HCT116 (cell line): ENCODE measurements at regions not wholly inside any gene's neighbourhood (a gene's known extent, or its start where the extent isn't known, plus 50 kb on each side); places are given as distances from the start of the nearest gene placed in this dataset.

Experiments
- ATAC-seq: fragments of 200-7000 bp; cut with Tn5 transposase; 2 replicates; pipeline ENCODE4 v1.9.1; 2020; ENCODE audit warnings: mild to moderate bottlenecking, moderate library complexity
- BruUV-seq: library from RNA; stranded (reverse); fragments of 400-500 nt; replicated peaks from 2 replicates; lab custom pipeline; 2021; lab: Mats Ljungman, UMichigan
- CTCF ChIA-PET: fragments of 300-600 bp; sonication (Branson Sonifier 250); formaldehyde crosslinking; loops from one replicate; lab custom pipeline; 2021; ENCODE audit warnings: antibody characterized with exemption; lab: Charles Lee
- POLR2A ChIA-PET: fragments of 300-600, 350-600 bp; sonication (Branson Sonifier 250); formaldehyde crosslinking; loops from one replicate; lab custom pipeline; 2021; ENCODE audit warnings: antibody characterized with exemption; lab: Charles Lee
- RAD21 ChIA-PET, 2 experiments: fragments of 300-600 bp; sonication (Branson Sonifier 250); formaldehyde crosslinking; loops; one replicate each; lab custom pipeline; 2023; ENCODE audit warnings: low total read pairs in 2 of 2; ENCODE audit not compliant: uncharacterized antibody in 2 of 2, unreplicated experiment in 2 of 2, low non-redundant PET in 1 of 2; lab: Charles Lee
- DNase-seq: peaks from one replicate; pipeline ENCODE4 v3.0.0-alpha.2; 2010; ENCODE audit warnings: low read depth, low spot score
- H2AFZ ChIP-seq: fragments of 200-600 bp; shearing (Covaris generic), sonication (generic); 2 replicates; pipeline ENCODE4 v1.6.1; 2017; ENCODE audit warnings: low read depth, mixed run types, mixed read lengths, antibody characterized with exemption, low read length; ENCODE audit not compliant: poor library complexity, severe bottlenecking
- H3K27ac ChIP-seq: 2 replicates; pipeline ENCODE4 v1.5.1; 2012; ENCODE audit warnings: low read depth, low read length
- H3K27me3 ChIP-seq: fragments of 200-600 bp; sonication (generic); 2 replicates; pipeline ENCODE4 v1.6.1; 2016; ENCODE audit warnings: mixed run types, low read length, mixed read lengths; ENCODE audit not compliant: insufficient read depth
- H3K36me3 ChIP-seq, 2 experiments: fragments of 200-500 bp in 1 of 2; fragments of 200-600 bp in 1 of 2; sonication (Bioruptor generic) in 1 of 2; sonication (generic) in 1 of 2; 2 replicates each; pipeline versions ENCODE4 v1.5.1 to v1.6.1; 2014 to 2016; ENCODE audit warnings: low read length in 2 of 2, inconsistent platforms in 1 of 2, mixed read lengths in 1 of 2, mixed run types in 1 of 2; ENCODE audit not compliant: insufficient read depth in 2 of 2, control insufficient read depth in 1 of 2
- H3K4me1 ChIP-seq, 2 experiments: fragments of 200-600 bp in 1 of 2; sonication (generic) in 1 of 2; 2 replicates each; pipeline versions ENCODE4 v1.5.1 to v1.6.1; 2012 to 2017; ENCODE audit warnings: low read length in 2 of 2, inconsistent platforms in 1 of 2, mild to moderate bottlenecking in 1 of 2, mixed read lengths in 1 of 2, mixed run types in 1 of 2, moderate library complexity in 1 of 2; ENCODE audit not compliant: insufficient read depth in 2 of 2, control insufficient read depth in 1 of 2
- H3K4me2 ChIP-seq: fragments of 200-600 bp; sonication (generic); 2 replicates; pipeline ENCODE4 v1.6.1; 2017; ENCODE audit warnings: mixed run types, low read length, mixed read lengths
- H3K4me3 ChIP-seq, 2 experiments: fragments of 200-600 bp in 1 of 2; sonication (generic) in 1 of 2; replicated peaks in 1 of 2; 2 replicates each; pipeline ENCODE4 v1.5.1; 2011 to 2016; ENCODE audit warnings: low read length in 2 of 2, control low read depth in 1 of 2, low read depth in 1 of 2, mild to moderate bottlenecking in 1 of 2, mixed read lengths in 1 of 2, mixed run types in 1 of 2
- H3K79me2 ChIP-seq: fragments of 200-600 bp; sonication (generic); 2 replicates; pipeline ENCODE4 v1.6.1; 2017; ENCODE audit warnings: mild to moderate bottlenecking, mixed run types, low read length, moderate library complexity, mixed read lengths; ENCODE audit not compliant: insufficient read depth
- H3K9ac ChIP-seq: fragments of 200-600 bp; sonication (generic); 2 replicates; pipeline ENCODE4 v1.6.1; 2016; ENCODE audit warnings: low read length, mixed read lengths
- H3K9me2 ChIP-seq: fragments of 200-600 bp; sonication (generic), shearing (Covaris generic); 2 replicates; pipeline ENCODE4 v1.6.1; 2017; ENCODE audit warnings: mixed run types, mild to moderate bottlenecking, moderate library complexity; ENCODE audit not compliant: insufficient read depth
- H3K9me3 ChIP-seq, 2 experiments: fragments of 200-500 bp in 1 of 2; fragments of 200-600 bp in 1 of 2; sonication (Bioruptor generic) in 1 of 2; sonication (generic) in 1 of 2; 2 replicates each; pipeline ENCODE4 v1.6.1; 2014 to 2017; ENCODE audit warnings: low read length in 2 of 2, mixed read lengths in 2 of 2, inconsistent platforms in 1 of 2, low read depth in 1 of 2, mild to moderate bottlenecking in 1 of 2, mixed run types in 1 of 2, moderate library complexity in 1 of 2; ENCODE audit not compliant: control insufficient read depth in 1 of 2, insufficient read depth in 1 of 2
- H4K20me1 ChIP-seq: fragments of 200-600 bp; sonication (generic), shearing (Covaris generic); 2 replicates; pipeline ENCODE4 v1.6.1; 2017; ENCODE audit warnings: mixed run types, mild to moderate bottlenecking, moderate library complexity; ENCODE audit not compliant: insufficient read depth
- CTCF ChIP-seq, 3 experiments: fragments of 200-600 bp in 1 of 3; sonication (generic) in 1 of 3; IDR thresholded peaks in 2 of 3; conservative IDR thresholded peaks in 1 of 3; 2 replicates each; pipeline ENCODE4 v1.5.1; 2012 to 2017; ENCODE audit warnings: low read depth in 2 of 3, low read length in 2 of 3, antibody characterized with exemption in 1 of 3, borderline replicate concordance in 1 of 3, control low read depth in 1 of 3, mild to moderate bottlenecking in 1 of 3, mixed read lengths in 1 of 3, mixed run types in 1 of 3, moderate library complexity in 1 of 3; ENCODE audit not compliant: insufficient read depth in 1 of 3
- FOSL1 ChIP-seq: IDR thresholded peaks from 2 replicates; pipeline ENCODE4 v1.6.1; 2012; ENCODE audit warnings: low read depth
- JUND ChIP-seq: IDR thresholded peaks from 2 replicates; pipeline ENCODE4 v1.6.1; 2012
- POLR2AphosphoS5 ChIP-seq: IDR thresholded peaks from 2 replicates; pipeline ENCODE4 v1.6.1; 2011; ENCODE audit warnings: mild to moderate bottlenecking, low read depth, low read length, moderate library complexity
- SIN3A ChIP-seq: IDR thresholded peaks from 2 replicates; pipeline ENCODE4 v1.6.1; 2012; ENCODE audit warnings: low read depth
- YY1 ChIP-seq: IDR thresholded peaks from 2 replicates; pipeline ENCODE4 v1.6.1; 2011; ENCODE audit warnings: low read length, low read depth, moderate library complexity, mild to moderate bottlenecking; ENCODE audit not compliant: insufficient replicate concordance; ENCODE audit errors: extremely low read depth
- ZFX ChIP-seq: fragments of 450-650 bp; IDR thresholded peaks from 2 replicates; pipeline ENCODE4 v1.6.1; 2017
- intact Hi-C: fragments of 100-400 bp; cut with micrococcal nuclease; formaldehyde crosslinking; loops from 2 replicates; pipeline ENCODE4 v1.10.0; 2022
- TF ChIP-seq, protein P1 (sequence below): IDR thresholded peaks from 2 replicates; pipeline ENCODE4 v1.6.1; 2012

DNA sequence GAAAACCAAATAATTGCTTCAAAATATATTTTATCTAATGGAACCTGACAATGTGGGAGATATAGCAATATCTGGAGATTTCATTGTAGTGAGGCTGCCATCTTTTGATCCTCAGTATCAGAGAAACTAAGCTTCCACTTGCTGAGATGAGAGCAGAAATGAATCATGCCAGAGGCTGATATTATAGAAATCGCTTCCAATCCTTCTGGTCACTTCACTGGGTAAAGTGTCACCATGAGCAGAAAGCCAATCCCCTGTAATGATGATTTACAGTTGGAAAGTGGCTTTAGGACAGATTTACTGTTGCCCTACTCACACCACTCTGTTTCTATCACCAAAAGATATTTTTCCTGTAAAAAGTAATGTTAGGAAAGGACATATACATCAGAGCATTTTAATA is 365.0 kb upstream of the VRK2 start:
- H3K27me3 ChIP-seq: no peaks in the 10 kb centered on the region
- POLR2A ChIA-PET: no interaction called here

More for the DNA sequence above, 365.0 kb upstream of the VRK2 start:
- H3K9me2 ChIP-seq: no peaks in the 10 kb centered on the region
- TF ChIP-seq SIN3A: no peak
- TF ChIP-seq FOSL1: no peak
- no peak for TF ChIP-seq ZFX
- TF ChIP-seq POLR2AphosphoS5: no peak
- no peak for TF ChIP-seq JUND
- TF ChIP-seq CTCF (IDR thresholded peaks at IDR 0.05 in 2 of 3, conservative IDR thresholded peaks at IDR 0.05 in 1 of 3; ENCODE audit: borderline replicate concordance in 1 of 3, insufficient read depth in 1 of 3, low read depth in 2 of 3, low read length in 2 of 3): no peak
- TF ChIP-seq, protein P1, sequence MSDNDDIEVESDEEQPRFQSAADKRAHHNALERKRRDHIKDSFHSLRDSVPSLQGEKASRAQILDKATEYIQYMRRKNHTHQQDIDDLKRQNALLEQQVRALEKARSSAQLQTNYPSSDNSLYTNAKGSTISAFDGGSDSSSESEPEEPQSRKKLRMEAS: no peak
- TF ChIP-seq YY1: no peak
- ChIA-PET CTCF (no interaction called here), RAD21 (no interaction called here)
- no peak overlapping the region for H3K4me2 ChIP-seq
- H3K79me2 ChIP-seq: no peaks in the 10 kb centered on the region
- no TSS peak for BruUV-seq
- DNase-seq (no peak), ATAC-seq (no peak)
- no peaks in the 10 kb centered on the region for H4K20me1 ChIP-seq
- no peaks in the 10 kb centered on the region for H3K9me3 ChIP-seq
- no peak overlapping the region for H3K9ac ChIP-seq
- intact Hi-C loops: no loop called here
- no peak overlapping the region for H3K4me3 ChIP-seq
- no peaks in the 10 kb centered on the region for H3K36me3 ChIP-seq
- H2AFZ ChIP-seq: no peak overlapping the region
- H3K4me1 ChIP-seq: no peaks in the 10 kb centered on the region
- H3K27ac ChIP-seq: no peak overlapping the region
